ENCODE measurements at regions not wholly inside any gene's neighbourhood (a gene's known extent, or its start where the extent isn't known, plus 50 kb on each side); places are given as distances from the start of the nearest gene placed in this dataset.

DNA sequence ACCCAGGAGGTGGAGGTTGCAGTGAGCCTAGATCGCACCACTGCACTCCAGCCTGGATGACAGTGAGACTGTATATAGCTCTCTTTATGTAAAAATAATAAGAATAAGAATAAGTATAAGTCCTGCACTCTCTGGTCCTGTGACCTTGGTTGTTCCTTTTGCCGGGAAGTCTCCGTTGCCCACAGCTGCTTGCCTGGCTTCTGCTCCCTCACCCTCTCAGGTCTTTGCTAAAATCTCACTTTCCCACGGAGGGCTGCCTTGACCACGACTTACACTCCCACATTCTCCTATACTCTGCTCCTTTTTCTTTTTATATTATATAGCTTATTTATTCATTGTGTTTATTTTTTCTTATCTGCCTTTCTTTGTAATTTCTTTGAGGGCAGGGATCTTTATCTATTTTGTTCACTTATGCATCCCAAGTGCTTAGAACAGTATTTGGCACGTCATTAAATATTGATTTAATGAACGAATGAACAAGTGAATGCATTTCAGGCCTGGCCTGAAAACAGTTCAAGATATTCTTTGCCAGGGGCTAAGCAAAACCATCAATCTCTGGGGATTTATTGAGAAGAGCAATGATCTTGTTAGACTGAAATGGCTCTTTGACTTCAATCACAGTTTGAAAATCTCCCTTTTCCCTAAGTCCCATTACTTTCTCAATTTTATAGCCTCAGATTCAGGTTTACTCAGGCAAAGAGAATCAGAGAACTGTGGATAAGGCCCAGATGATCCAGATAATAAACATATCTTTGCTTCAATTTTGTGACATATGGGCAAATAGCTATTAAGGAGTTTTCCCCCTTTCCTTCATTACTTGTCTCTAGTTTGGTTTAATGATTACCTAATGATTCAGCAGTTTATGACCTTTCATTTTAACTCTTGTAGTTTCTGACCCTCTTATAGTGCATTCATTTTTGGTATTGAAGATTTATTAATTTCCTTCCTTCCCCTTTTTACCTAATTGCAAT lies 60.8 kb upstream of the TMC1 start:
- no peaks in the 10 kb centered on the region for H3K36me3 Mint-ChIP-seq (ENCODE audit: low read depth)
- H3K4me3 Mint-ChIP-seq (ENCODE audit: unreplicated experiment) = no peak overlapping the region
- H3K4me1 Mint-ChIP-seq (ENCODE audit: low read depth) = peaks cover 30% of the 10 kb centered on the region
- DNase-seq (ENCODE audit: low spot score) = no peak
- no peak overlapping the region for H3K27ac Mint-ChIP-seq (ENCODE audit: unreplicated experiment)
- no peaks in the 10 kb centered on the region for H3K27me3 Mint-ChIP-seq (ENCODE audit: low read depth)
- TF ChIP-seq, protein P1, sequence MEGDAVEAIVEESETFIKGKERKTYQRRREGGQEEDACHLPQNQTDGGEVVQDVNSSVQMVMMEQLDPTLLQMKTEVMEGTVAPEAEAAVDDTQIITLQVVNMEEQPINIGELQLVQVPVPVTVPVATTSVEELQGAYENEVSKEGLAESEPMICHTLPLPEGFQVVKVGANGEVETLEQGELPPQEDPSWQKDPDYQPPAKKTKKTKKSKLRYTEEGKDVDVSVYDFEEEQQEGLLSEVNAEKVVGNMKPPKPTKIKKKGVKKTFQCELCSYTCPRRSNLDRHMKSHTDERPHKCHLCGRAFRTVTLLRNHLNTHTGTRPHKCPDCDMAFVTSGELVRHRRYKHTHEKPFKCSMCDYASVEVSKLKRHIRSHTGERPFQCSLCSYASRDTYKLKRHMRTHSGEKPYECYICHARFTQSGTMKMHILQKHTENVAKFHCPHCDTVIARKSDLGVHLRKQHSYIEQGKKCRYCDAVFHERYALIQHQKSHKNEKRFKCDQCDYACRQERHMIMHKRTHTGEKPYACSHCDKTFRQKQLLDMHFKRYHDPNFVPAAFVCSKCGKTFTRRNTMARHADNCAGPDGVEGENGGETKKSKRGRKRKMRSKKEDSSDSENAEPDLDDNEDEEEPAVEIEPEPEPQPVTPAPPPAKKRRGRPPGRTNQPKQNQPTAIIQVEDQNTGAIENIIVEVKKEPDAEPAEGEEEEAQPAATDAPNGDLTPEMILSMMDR (IDR thresholded peaks at IDR 0.05) = no peak
- H3K9me3 Mint-ChIP-seq (ENCODE audit: low read depth) = peaks cover 2% of the 10 kb centered on the region

- Mint-ChIP-seq H3K27ac (ENCODE audit: unreplicated experiment) (no peak overlapping the region), H3K4me3 (ENCODE audit: unreplicated experiment) (no peak overlapping the region)
- TF ChIP-seq, protein P1 (IDR thresholded peaks at IDR 0.05) = no peak
Observed at GRCh38 chr9:72459308-72459707, 62.1 kb upstream of the TMC1 start.

GRCh38 chr9:72458153-72458552 lies 63.3 kb upstream of the TMC1 start:
- Mint-ChIP-seq H3K36me3 (ENCODE audit: low read depth) (no peaks in the 10 kb centered on the region), H3K4me1 (ENCODE audit: low read depth) (peaks cover 22% of the 10 kb centered on the region), H3K9me3 (ENCODE audit: low read depth) (peaks cover 2% of the 10 kb centered on the region), H3K4me3 (ENCODE audit: unreplicated experiment) (no peak overlapping the region), H3K27ac (ENCODE audit: unreplicated experiment) (no peak overlapping the region), H3K27me3 (ENCODE audit: low read depth) (no peaks in the 10 kb centered on the region)
- TF ChIP-seq, protein P1 (IDR thresholded peaks at IDR 0.05) = no peak
- DNase-seq (ENCODE audit: low spot score) = no peak

More at GRCh38 chr9:72459308-72459707, 62.1 kb upstream of the TMC1 start:
- DNase-seq (ENCODE audit: low spot score) = no peak
- Mint-ChIP-seq H3K27me3 (ENCODE audit: low read depth) (no peaks in the 10 kb centered on the region), H3K4me1 (ENCODE audit: low read depth) (peaks cover 22% of the 10 kb centered on the region), H3K9me3 (ENCODE audit: low read depth) (peaks cover 2% of the 10 kb centered on the region), H3K36me3 (ENCODE audit: low read depth) (no peaks in the 10 kb centered on the region)

GRCh38 chr9:72457366-72457765 lies 64.0 kb upstream of the TMC1 start:
- peaks cover 19% of the 10 kb centered on the region for H3K4me1 Mint-ChIP-seq (ENCODE audit: low read depth)
- H3K27me3 Mint-ChIP-seq (ENCODE audit: low read depth) = no peaks in the 10 kb centered on the region
- no peak overlapping the region for H3K27ac Mint-ChIP-seq (ENCODE audit: unreplicated experiment)
- DNase-seq (ENCODE audit: low spot score) = no peak
- no peaks in the 10 kb centered on the region for H3K9me3 Mint-ChIP-seq (ENCODE audit: low read depth)
- TF ChIP-seq, protein P1 (IDR thresholded peaks at IDR 0.05) = no peak
- H3K4me3 Mint-ChIP-seq (ENCODE audit: unreplicated experiment) = no peak overlapping the region
- no peaks in the 10 kb centered on the region for H3K36me3 Mint-ChIP-seq (ENCODE audit: low read depth)

DNA sequence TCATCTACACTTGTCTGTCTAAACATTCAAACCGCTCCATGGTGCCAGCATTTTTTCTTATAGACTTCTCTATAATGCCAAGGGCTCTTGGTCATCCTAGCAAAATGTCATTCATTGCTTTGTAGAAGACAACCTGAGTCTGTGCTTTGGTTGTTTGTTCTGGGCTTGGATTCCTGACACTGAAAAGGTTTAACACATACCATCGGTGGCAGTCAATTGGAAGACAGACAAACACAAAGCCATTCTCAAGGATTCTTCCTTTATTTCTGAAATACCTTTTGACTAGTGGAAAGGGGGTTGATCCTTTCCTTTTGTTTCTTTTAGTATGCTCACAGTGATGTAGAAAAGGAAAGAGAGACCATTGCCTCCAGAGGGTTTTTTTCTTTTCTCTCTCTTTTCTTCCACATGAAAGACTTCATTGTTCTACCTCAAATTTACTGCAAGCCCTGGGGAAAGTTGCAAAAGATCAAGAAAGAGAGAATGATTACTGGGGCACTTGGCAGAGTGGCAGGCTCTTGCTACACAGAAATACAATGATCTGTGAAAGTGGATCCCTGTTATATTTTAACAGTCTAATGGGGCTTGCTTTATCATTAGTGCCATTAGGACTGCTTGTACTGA lies 66.4 kb upstream of the TMC1 start:
- no peaks in the 10 kb centered on the region for H3K27me3 Mint-ChIP-seq (ENCODE audit: low read depth)
- DNase-seq (ENCODE audit: low spot score) = no peak
- H3K27ac Mint-ChIP-seq (ENCODE audit: unreplicated experiment) = no peak overlapping the region

More for the DNA sequence above, 66.4 kb upstream of the TMC1 start:
- no peaks in the 10 kb centered on the region for H3K36me3 Mint-ChIP-seq (ENCODE audit: low read depth)
- H3K9me3 Mint-ChIP-seq (ENCODE audit: low read depth) = no peaks in the 10 kb centered on the region
- no peak overlapping the region for H3K4me3 Mint-ChIP-seq (ENCODE audit: unreplicated experiment)
- peaks cover 3% of the 10 kb centered on the region for H3K4me1 Mint-ChIP-seq (ENCODE audit: low read depth)
- TF ChIP-seq, protein P1 (IDR thresholded peaks at IDR 0.05) = no peak

Measured in chondrocyte (in vitro differentiated cells).